ENCODE measurements at regions not wholly inside any gene's neighbourhood (a gene's known extent, or its start where the extent isn't known, plus 50 kb on each side); places are given as distances from the start of the nearest gene placed in this dataset.
"Not testable (repeated sequence)": the region's sequence is repeated elsewhere in the genome, so short reads cannot be mapped to it uniquely, and the experiment has no call there.

- H3K27ac ChIP-seq (ENCODE audit: low read depth, low read length, poor library complexity, severe bottlenecking) = no peak overlapping the region
- H3K36me3 ChIP-seq (ENCODE audit: insufficient read depth, low read length) = no peaks in the 10 kb centered on the region
- H2AFZ ChIP-seq (ENCODE audit: low read length) = no peak overlapping the region
These were observed 191.3 kb upstream of the RAI14 start for GRCh38 chr5:34464829-34465228.

DNA sequence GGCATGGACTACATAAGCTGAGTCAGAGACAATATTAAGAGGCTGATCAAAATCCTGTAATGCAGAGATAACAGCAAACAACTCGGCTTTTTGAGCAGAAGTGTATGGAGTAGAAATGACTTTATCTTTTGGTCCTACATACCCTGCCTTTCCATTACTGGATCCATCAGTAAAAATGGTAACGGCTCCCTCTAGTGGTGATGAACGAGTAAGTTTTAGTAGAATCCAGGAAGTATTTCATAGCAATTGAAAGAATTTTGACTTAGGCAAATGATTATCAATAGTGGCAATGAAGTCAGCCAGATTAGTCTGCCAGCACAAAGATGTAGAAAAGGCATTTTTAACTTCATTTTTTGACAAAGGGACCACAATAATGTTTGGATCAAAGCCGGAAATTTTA is 190.8 kb upstream of the RAI14 start:
- not testable (repeated sequence) for H3K9me3 ChIP-seq (ENCODE audit: low read length); H2AFZ ChIP-seq (ENCODE audit: low read length); H3K9ac ChIP-seq (ENCODE audit: low read length); H3K27ac ChIP-seq (ENCODE audit: low read depth, low read length, poor library complexity, severe bottlenecking); H3F3A ChIP-seq (ENCODE audit: insufficient read depth, low read length); H3K4me1 ChIP-seq (ENCODE audit: insufficient read depth, low read length, severe bottlenecking); H3K79me2 ChIP-seq (ENCODE audit: insufficient read depth, low read length); H3K4me3 ChIP-seq (ENCODE audit: low read depth, low read length, poor library complexity, severe bottlenecking); H3K36me3 ChIP-seq (ENCODE audit: insufficient read depth, low read length); H3K27me3 ChIP-seq (ENCODE audit: insufficient read depth, low read length); H3K9me2 ChIP-seq (ENCODE audit: low read depth, low read length); H3K4me2 ChIP-seq (ENCODE audit: low read length); H4K20me1 ChIP-seq (ENCODE audit: insufficient read depth, low read length)
- peak; percentile 27; the same call in 1 of the 2 replicates for TF ChIP-seq CTCF (IDR thresholded peaks at IDR 0.05; ENCODE audit: low read length)

More at GRCh38 chr5:34464829-34465228, 191.3 kb upstream of the RAI14 start:
- Histone ChIP-seq H3K4me3 (ENCODE audit: low read depth, low read length, poor library complexity, severe bottlenecking) (no peak overlapping the region), H3K79me2 (ENCODE audit: insufficient read depth, low read length) (no peaks in the 10 kb centered on the region), H3K4me2 (ENCODE audit: low read length) (no peak overlapping the region), H4K20me1 (ENCODE audit: insufficient read depth, low read length) (no peaks in the 10 kb centered on the region), H3K9me3 (ENCODE audit: low read length) (no peaks in the 10 kb centered on the region), H3K9ac (ENCODE audit: low read length) (no peak overlapping the region), H3F3A (ENCODE audit: insufficient read depth, low read length) (no peaks in the 10 kb centered on the region), H3K9me2 (ENCODE audit: low read depth, low read length) (no peaks in the 10 kb centered on the region), H3K4me1 (ENCODE audit: insufficient read depth, low read length, severe bottlenecking) (no peaks in the 10 kb centered on the region), H3K27me3 (ENCODE audit: insufficient read depth, low read length) (no peaks in the 10 kb centered on the region)
- TF ChIP-seq CTCF (IDR thresholded peaks at IDR 0.05; ENCODE audit: low read length) (no peak), EZH2 (IDR thresholded peaks at IDR 0.05; ENCODE audit: borderline replicate concordance, low read length) (no peak)

DNA sequence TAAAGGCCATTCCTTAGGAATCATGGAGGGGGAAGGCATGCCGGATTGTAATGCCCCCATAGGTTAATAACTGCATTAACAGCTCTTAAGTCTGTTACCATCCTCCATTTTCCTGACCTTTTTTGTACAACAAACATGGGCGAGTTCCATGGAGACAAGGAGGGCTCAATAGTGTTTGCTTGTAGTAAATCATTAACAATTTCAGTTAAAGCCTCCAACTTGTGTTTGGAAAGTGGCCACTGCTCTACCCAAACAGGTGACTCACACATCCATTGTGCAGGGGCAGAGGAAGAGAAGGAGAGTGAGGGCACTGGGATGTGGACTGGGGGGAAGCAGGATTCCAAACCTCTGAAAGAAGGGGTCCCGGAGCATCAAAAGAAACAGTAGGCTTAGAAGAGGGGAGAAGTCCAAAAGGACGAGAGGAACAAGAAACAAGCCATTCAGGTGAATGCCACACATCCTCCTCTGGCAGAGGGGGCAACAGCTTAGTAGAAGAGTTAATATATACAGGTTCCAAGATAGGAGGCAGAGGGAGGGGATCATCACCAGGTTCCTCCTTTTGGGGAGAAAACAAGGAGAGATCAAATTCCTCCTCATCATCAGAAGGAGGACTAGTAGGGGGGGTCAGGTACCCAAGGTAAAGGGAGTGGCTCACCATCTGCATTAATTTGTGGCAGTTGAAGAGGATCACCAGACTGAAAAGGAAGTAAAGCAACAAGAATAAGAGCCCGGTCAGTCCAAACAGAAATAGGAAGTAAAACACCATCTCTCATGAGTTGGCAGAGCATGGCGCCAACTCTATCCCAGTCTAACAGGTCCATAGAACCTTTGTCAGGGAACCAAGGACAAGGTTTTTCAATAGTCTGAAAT is 189.4 kb upstream of the RAI14 start:
- not testable (repeated sequence) for H3K4me3 ChIP-seq (ENCODE audit: low read depth, low read length, poor library complexity, severe bottlenecking); H3K4me1 ChIP-seq (ENCODE audit: insufficient read depth, low read length, severe bottlenecking); H3F3A ChIP-seq (ENCODE audit: insufficient read depth, low read length); H3K9ac ChIP-seq (ENCODE audit: low read length); H3K4me2 ChIP-seq (ENCODE audit: low read length); H3K79me2 ChIP-seq (ENCODE audit: insufficient read depth, low read length); H3K27me3 ChIP-seq (ENCODE audit: insufficient read depth, low read length); H3K9me2 ChIP-seq (ENCODE audit: low read depth, low read length); H2AFZ ChIP-seq (ENCODE audit: low read length); H4K20me1 ChIP-seq (ENCODE audit: insufficient read depth, low read length); H3K27ac ChIP-seq (ENCODE audit: low read depth, low read length, poor library complexity, severe bottlenecking); H3K9me3 ChIP-seq (ENCODE audit: low read length); H3K36me3 ChIP-seq (ENCODE audit: insufficient read depth, low read length)

- Histone ChIP-seq H3K9me3 (ENCODE audit: low read length) (no peaks in the 10 kb centered on the region), H3F3A (ENCODE audit: insufficient read depth, low read length) (no peaks in the 10 kb centered on the region), H3K4me2 (ENCODE audit: low read length) (no peak overlapping the region), H3K79me2 (ENCODE audit: insufficient read depth, low read length) (no peaks in the 10 kb centered on the region), H3K36me3 (ENCODE audit: insufficient read depth, low read length) (no peaks in the 10 kb centered on the region), H3K9ac (ENCODE audit: low read length) (no peak overlapping the region), H3K27ac (ENCODE audit: low read depth, low read length, poor library complexity, severe bottlenecking) (no peak overlapping the region), H3K4me3 (ENCODE audit: low read depth, low read length, poor library complexity, severe bottlenecking) (no peak overlapping the region), H3K9me2 (ENCODE audit: low read depth, low read length) (no peaks in the 10 kb centered on the region), H3K27me3 (ENCODE audit: insufficient read depth, low read length) (no peaks in the 10 kb centered on the region), H2AFZ (ENCODE audit: low read length) (no peak overlapping the region), H4K20me1 (ENCODE audit: insufficient read depth, low read length) (no peaks in the 10 kb centered on the region), H3K4me1 (ENCODE audit: insufficient read depth, low read length, severe bottlenecking) (no peaks in the 10 kb centered on the region)
- TF ChIP-seq EZH2 (IDR thresholded peaks at IDR 0.05; ENCODE audit: borderline replicate concordance, low read length) (no peak), CTCF (IDR thresholded peaks at IDR 0.05; ENCODE audit: low read length) (no peak)
These were observed 188.7 kb upstream of the RAI14 start for GRCh38 chr5:34467436-34467835.

- H4K20me1 ChIP-seq (ENCODE audit: insufficient read depth, low read length); H3K9me3 ChIP-seq (ENCODE audit: low read length); H3K4me3 ChIP-seq (ENCODE audit: low read depth, low read length, poor library complexity, severe bottlenecking); H3K4me2 ChIP-seq (ENCODE audit: low read length); H3K9me2 ChIP-seq (ENCODE audit: low read depth, low read length); H3K9ac ChIP-seq (ENCODE audit: low read length); H3K27me3 ChIP-seq (ENCODE audit: insufficient read depth, low read length); H3K4me1 ChIP-seq (ENCODE audit: insufficient read depth, low read length, severe bottlenecking); H2AFZ ChIP-seq (ENCODE audit: low read length); H3K27ac ChIP-seq (ENCODE audit: low read depth, low read length, poor library complexity, severe bottlenecking); H3K36me3 ChIP-seq (ENCODE audit: insufficient read depth, low read length); H3K79me2 ChIP-seq (ENCODE audit: insufficient read depth, low read length); H3F3A ChIP-seq (ENCODE audit: insufficient read depth, low read length): not testable (repeated sequence)
These were observed 188.1 kb upstream of the RAI14 start for GRCh38 chr5:34467984-34468383.

Data from OCI-LY1 (cell line).